ENCODE measurements at regions not wholly inside any gene's neighbourhood (a gene's known extent, or its start where the extent isn't known, plus 50 kb on each side); places are given as distances from the start of the nearest gene placed in this dataset.
A peak's percentile ranks its signal among the peaks of the same experiment; 100 is the strongest.

DNA sequence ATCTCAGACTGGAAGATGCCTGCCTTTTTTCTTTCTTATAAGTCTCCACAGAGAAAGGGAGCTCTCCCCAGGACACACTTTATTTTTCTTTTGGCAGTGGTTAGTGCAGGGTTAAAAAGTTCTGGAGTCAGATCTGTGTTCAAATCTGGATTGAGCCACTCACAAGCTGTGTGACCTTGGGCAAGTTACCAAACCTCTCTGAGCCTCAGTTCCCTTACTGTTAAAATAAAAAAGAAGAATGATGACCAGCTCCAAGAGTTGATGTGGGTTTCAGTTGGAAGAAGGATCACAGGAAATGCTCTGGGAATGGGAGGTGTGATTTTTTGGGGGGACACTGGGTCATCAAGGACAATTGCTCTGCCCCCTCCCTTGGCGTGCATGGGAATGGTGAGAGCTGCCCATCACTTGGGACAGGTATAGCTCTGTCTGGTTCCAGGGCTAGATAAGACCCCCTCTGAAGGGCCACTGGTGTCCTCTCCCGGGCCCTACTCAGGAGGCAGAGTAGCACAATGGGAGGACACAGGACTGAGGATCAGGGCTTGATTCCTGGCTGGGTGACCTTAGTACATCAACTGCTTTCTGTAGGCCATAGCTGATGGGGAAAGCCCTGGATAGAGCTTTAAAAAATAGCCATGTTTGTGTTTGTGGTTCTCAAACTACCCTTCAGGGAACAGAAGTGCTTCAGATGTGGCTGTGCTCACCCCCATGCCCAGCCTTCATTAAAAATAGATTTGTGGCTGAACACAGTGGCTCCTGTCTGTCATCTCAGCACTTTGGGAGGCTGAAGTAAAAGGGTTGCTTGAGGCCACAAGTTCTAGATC, 228.3 kb downstream of the MIAT start:
- Mint-ChIP-seq H3K4me3 (no peak overlapping the region), H3K9me3 (no peaks in the 10 kb centered on the region), H3K27me3 (ENCODE audit: insufficient read depth) (no peaks in the 10 kb centered on the region), H3K36me3 (ENCODE audit: low read depth) (no peaks in the 10 kb centered on the region), H3K27ac (no peak overlapping the region), H3K4me1 (ENCODE audit: low read depth) (no peaks in the 10 kb centered on the region)
- intact Hi-C loops (cut with micrococcal nuclease), result no loop called here
- no peak for DNase-seq (ENCODE audit: low spot score)

DNA sequence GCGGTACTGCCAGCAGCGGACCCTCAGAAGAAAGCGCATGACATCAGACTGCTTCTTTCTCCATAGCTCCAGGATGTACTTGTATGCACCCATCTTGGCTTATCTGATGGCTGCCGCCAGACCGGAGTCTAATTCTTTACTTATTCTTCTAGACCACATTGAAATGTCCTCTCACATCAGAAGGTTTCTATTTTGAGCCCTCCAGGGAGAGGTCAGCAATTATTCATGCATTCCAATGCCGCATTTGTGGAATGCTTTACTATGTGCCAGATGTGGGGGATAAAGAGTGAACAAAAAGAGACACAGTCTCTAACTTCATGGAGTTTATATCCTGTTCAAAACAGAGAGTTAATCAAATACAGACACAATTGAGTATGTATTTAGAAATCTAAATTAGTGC, 230.1 kb downstream of the MIAT start:
- intact Hi-C loops (cut with micrococcal nuclease), result no loop called here
- H3K4me1 Mint-ChIP-seq (ENCODE audit: low read depth), result no peaks in the 10 kb centered on the region
- no peak overlapping the region for H3K27ac Mint-ChIP-seq
- H3K36me3 Mint-ChIP-seq (ENCODE audit: low read depth), result no peaks in the 10 kb centered on the region
- H3K27me3 Mint-ChIP-seq (ENCODE audit: insufficient read depth), result no peaks in the 10 kb centered on the region
- H3K4me3 Mint-ChIP-seq, result no peak overlapping the region
- no peaks in the 10 kb centered on the region for H3K9me3 Mint-ChIP-seq
- DNase-seq (ENCODE audit: low spot score), result no peak

DNA sequence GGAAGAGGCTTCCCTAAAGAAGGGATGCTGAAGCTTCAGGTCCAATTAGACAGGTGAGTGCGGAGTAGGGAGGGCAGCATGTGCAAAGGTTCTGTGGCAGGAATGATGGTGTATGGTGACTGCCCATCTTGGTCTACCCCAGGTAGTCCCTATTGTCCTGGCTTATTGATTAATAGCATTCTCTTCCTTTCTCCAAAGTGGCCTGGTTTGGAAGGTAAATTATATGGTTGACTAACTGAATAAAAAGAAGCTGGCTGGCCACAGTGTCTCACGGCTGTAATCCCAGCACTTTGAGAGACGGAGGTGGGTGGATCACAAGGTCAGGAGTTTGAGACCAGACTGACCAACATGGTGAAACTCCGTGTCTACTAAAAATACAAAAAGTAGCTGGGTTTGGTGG, 230.5 kb downstream of the MIAT start:
- H3K4me3 Mint-ChIP-seq, result no peak overlapping the region
- intact Hi-C loops (cut with micrococcal nuclease), result no loop called here
- no peak for DNase-seq (ENCODE audit: low spot score)
- no peaks in the 10 kb centered on the region for H3K27me3 Mint-ChIP-seq (ENCODE audit: insufficient read depth)
- no peaks in the 10 kb centered on the region for H3K36me3 Mint-ChIP-seq (ENCODE audit: low read depth)
- no peaks in the 10 kb centered on the region for H3K4me1 Mint-ChIP-seq (ENCODE audit: low read depth)
- H3K27ac Mint-ChIP-seq, result no peak overlapping the region
- H3K9me3 Mint-ChIP-seq, result no peaks in the 10 kb centered on the region

DNA sequence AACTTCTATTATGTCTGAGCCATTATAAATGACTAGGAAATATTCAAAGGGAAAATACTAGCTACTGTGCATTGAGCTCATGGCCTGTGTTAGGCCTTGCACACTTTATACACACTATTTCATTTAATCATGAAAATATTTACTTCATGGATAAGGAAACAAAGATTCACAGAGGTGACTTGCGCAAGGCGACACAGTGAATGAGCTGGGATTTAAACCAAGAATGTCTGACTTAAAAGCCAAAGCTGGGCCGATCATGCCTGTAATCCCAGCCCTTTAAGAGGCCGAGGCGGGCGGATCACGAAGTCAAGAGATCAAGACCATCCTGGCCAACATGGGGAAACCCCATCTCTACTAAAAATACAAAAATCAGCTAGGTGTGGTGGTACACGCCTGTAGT, 231.5 kb downstream of the MIAT start:
- no peak for DNase-seq (ENCODE audit: low spot score)
- intact Hi-C loops (cut with micrococcal nuclease), result no loop called here
- Mint-ChIP-seq H3K4me3 (no peak overlapping the region), H3K27me3 (ENCODE audit: insufficient read depth) (no peaks in the 10 kb centered on the region), H3K9me3 (no peaks in the 10 kb centered on the region), H3K27ac (no peak overlapping the region), H3K36me3 (ENCODE audit: low read depth) (no peaks in the 10 kb centered on the region), H3K4me1 (ENCODE audit: low read depth) (no peaks in the 10 kb centered on the region)

DNA sequence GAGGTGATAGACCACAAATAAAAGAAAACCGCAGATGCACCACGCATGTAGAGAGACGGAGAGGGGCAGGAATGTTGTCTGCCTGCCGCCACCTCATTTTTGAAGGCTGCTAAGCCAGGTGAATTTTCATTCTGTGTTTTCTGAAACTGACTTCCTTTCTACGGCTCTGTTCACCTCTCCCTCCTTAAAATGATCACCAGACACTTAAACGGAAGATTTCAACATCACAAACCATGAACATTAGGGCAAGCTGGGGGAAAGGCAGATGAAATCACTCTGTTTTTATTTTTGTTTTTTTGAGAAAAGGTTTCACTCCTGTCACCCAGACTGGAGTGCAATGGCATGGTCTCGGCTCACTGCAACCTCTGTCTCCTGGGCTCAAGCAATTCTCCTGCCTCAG, 232.4 kb downstream of the MIAT start:
- intact Hi-C loops (cut with micrococcal nuclease), result no loop called here
- no peaks in the 10 kb centered on the region for H3K4me1 Mint-ChIP-seq (ENCODE audit: low read depth)
- DNase-seq (ENCODE audit: low spot score), result no peak

DNA sequence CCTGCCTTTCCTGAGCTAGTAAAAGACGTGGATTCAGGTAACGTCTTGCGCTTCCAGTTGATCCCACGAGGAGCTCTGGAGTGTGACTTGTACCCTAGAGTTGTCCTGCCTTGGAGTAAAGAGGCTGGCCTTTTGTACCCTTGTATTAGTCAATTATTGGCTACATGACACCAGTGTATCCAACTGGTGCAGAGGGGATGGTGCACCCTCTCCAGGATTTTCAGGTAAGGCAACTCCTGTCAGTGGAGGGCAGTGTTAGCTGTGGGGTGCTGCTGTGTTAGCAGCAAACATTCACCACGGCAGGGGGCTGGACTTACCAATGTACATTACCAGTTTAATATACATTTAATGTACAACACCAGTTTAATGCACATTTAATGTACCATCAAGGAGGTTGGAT, 233.5 kb downstream of the MIAT start:
- H3K27me3 Mint-ChIP-seq (ENCODE audit: insufficient read depth), result no peaks in the 10 kb centered on the region
- H3K4me3 Mint-ChIP-seq, result no peak overlapping the region
- H3K9me3 Mint-ChIP-seq, result no peaks in the 10 kb centered on the region
- intact Hi-C loops (cut with micrococcal nuclease), result no loop called here
- H3K36me3 Mint-ChIP-seq (ENCODE audit: low read depth), result no peaks in the 10 kb centered on the region
- no peak overlapping the region for H3K27ac Mint-ChIP-seq
- no peak for DNase-seq (ENCODE audit: low spot score)
- no peaks in the 10 kb centered on the region for H3K4me1 Mint-ChIP-seq (ENCODE audit: low read depth)

More for the DNA sequence above, 232.4 kb downstream of the MIAT start:
- Mint-ChIP-seq H3K27me3 (ENCODE audit: insufficient read depth) (no peaks in the 10 kb centered on the region), H3K36me3 (ENCODE audit: low read depth) (no peaks in the 10 kb centered on the region), H3K9me3 (no peaks in the 10 kb centered on the region), H3K27ac (no peak overlapping the region), H3K4me3 (no peak overlapping the region)

DNA sequence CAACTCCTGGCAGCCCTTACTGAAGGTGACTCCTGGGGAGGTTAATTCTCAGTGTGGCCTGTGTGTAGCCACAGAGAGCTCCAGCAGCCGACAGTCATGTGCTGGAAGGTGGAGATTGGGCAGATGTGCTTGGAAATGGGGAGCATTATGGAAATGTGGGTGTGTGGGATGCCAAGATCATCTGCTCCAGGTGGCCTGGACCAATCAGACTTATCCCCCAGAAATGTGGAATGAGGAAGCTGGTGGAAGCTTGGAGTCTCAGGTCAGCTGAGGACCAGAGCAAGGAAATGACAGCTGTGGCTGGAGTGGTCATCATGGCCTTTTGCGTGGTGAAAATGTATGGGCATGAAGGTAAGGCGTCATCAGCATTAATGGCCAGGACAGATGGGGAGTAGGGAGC, 234.0 kb downstream of the MIAT start:
- H3K36me3 Mint-ChIP-seq (ENCODE audit: low read depth), result no peaks in the 10 kb centered on the region
- H3K27ac Mint-ChIP-seq, result no peak overlapping the region
- H3K4me3 Mint-ChIP-seq, result no peak overlapping the region
- H3K4me1 Mint-ChIP-seq (ENCODE audit: low read depth), result no peaks in the 10 kb centered on the region
- no peak for DNase-seq (ENCODE audit: low spot score)
- H3K9me3 Mint-ChIP-seq, result no peaks in the 10 kb centered on the region
- intact Hi-C loops (cut with micrococcal nuclease), result no loop called here
- H3K27me3 Mint-ChIP-seq (ENCODE audit: insufficient read depth), result no peaks in the 10 kb centered on the region

DNA sequence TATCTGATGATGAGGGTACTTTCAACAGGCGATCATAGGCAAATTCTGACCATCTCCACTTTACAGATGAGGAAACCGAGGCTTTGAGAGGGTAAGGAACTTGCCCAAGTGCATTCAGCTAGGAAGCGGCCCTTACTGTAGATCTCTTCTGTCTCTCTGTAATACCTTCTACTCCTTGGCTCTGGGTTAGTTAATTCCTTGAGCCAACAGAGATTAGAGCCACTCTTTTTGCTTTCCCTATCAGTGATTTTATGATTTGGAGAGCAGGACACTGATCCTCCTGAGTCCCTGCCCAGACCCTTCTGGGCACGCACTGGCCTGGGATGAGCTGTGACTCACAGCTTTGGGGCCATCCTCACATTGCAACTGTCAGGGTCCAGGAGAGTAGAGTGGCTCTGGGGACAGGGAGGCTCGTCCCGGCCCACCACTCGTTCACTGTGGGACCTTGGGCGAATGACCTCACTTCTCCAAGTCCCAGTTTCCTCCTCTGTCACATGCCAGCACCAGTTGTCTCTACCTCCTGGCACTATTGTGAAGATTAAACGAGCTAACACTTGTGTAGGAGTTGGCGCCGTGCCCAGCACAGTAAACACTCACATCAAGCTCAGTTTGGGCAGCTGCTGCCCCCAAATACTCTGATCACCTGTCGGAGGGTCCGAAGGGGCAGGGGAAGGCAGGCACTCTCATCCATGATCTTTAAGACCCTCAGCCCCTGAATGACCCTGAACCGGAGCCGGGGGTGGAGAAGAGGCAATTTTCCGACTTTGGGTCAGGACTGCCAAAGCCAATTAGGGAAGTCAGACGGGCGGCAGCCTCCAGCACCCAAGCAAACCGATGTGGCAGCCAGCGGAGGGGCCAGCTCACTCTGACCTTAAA, 235.0 kb downstream of the MIAT start:
- H3K27me3 Mint-ChIP-seq (ENCODE audit: insufficient read depth), result no peaks in the 10 kb centered on the region
- no peaks in the 10 kb centered on the region for H3K9me3 Mint-ChIP-seq
- H3K4me1 Mint-ChIP-seq (ENCODE audit: low read depth), result no peaks in the 10 kb centered on the region
- H3K27ac Mint-ChIP-seq, result no peak overlapping the region
- no peak overlapping the region for H3K4me3 Mint-ChIP-seq
- intact Hi-C loops (cut with micrococcal nuclease), result no loop called here
- no peak for DNase-seq (ENCODE audit: low spot score)
- H3K36me3 Mint-ChIP-seq (ENCODE audit: low read depth), result no peaks in the 10 kb centered on the region

DNA sequence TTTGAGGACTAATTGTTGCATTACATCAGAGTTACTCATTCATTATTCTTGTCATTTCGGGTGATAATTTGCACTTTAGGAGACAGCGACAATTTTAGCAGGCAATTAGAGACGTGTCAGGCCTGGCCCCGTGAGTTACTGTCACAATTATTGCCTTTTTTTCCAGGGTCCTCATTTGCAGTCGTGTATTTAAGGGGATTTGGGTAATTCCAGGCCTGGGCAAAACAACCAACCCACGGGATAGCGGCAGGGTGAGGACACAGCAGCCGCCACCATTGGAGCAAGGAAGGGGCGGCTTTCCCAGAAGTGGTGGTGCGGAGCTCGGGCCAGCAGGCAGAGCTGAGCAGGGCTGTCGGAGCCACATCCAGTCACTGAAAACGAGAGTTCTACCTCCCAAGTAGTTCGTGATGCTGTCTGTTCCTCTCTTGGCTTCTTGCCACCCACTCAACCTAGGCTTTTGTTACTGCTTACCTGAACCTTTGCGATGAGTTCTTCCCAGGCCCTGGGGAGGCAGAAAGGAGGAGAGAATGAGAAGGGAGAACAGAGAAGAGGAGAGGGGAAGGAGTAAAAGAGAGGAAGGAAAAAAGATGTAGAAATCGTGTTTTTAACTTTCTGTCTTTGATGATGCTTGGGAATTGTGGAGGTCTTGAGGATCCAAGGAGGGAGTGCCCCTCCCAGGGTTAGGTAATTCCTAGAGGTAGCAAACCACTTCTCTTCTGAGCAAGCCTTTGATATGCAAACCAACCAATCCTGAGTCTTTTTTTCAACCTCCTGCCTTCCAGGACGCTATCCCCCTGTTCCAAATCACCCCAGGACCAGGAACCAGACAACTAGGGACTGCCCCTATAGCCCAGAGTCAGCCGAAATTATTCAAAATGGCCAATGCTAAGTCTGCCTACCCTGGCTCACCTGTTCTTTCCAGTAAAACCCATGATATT, 236.1 kb downstream of the MIAT start:
- intact Hi-C loops (cut with micrococcal nuclease), result no loop called here
- no peaks in the 10 kb centered on the region for H3K36me3 Mint-ChIP-seq (ENCODE audit: low read depth)
- no peak overlapping the region for H3K4me3 Mint-ChIP-seq
- H3K27ac Mint-ChIP-seq, result no peak overlapping the region
- H3K4me1 Mint-ChIP-seq (ENCODE audit: low read depth), result no peaks in the 10 kb centered on the region
- peaks cover 5% of the 10 kb centered on the region for H3K27me3 Mint-ChIP-seq (ENCODE audit: insufficient read depth)
- no peaks in the 10 kb centered on the region for H3K9me3 Mint-ChIP-seq
- no peak for DNase-seq (ENCODE audit: low spot score)

DNA sequence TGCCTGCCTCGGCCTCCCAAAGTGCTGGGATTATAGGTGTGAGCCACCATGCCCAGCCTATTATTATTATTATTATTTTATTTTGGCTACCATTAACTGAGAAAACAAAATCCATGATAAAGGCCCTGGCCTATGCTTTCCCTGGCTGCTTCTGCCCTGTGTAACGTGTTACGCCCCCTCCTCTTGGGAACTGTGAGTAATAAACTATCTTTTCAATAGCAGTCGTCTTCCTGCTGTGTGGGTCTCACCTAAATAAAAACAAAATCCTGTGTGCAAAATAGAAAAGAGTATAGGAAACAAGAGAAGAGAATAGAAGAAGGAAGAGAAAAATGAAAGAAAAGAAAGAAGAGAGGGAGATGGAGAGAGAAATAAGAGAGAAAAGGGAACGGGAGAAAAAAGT, 237.0 kb downstream of the MIAT start:
- no peaks in the 10 kb centered on the region for H3K9me3 Mint-ChIP-seq
- H3K27ac Mint-ChIP-seq, result no peak overlapping the region
- no peak overlapping the region for H3K4me3 Mint-ChIP-seq
- H3K27me3 Mint-ChIP-seq (ENCODE audit: insufficient read depth), result peaks cover 5% of the 10 kb centered on the region
- H3K36me3 Mint-ChIP-seq (ENCODE audit: low read depth), result no peaks in the 10 kb centered on the region
- no peaks in the 10 kb centered on the region for H3K4me1 Mint-ChIP-seq (ENCODE audit: low read depth)
- DNase-seq (ENCODE audit: low spot score), result no peak
- intact Hi-C loops (cut with micrococcal nuclease), result no loop called here

DNA sequence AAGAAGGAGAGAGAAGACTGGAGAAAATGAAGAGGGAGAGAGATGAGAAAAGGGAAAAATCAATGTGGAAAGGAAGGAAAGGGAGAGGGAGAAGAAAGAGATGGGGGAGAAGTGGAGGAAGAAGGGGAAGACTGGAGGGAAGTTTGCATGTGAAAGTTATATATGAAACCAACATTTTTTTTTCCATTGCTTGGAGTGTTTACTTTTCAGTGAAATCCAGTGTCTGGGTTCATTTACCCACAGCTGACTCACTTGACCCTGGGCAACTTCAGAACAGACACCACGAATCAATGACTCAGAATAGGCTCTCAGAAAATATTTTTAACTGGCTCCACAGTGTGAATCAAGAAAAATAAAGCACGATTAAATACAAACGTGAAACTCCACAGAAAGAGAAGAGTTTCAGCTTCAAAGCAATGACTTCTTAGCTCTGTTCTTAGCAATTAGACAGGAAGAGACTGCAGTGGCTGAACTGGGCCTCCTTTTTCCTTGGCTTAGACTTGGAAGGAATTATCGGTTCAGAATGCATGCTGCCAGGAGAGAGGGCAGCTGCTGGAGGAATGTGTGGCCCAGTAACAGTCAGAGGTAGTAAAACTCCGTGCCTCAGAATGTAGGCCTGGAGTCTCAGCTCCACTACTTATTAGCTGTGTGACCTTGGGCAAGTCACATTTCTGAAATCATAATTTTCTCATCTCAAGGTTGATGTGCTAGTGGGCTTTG, 237.5 kb downstream of the MIAT start:
- Mint-ChIP-seq H3K4me1 (ENCODE audit: low read depth) (no peaks in the 10 kb centered on the region), H3K4me3 (no peak overlapping the region)
- DNase-seq (ENCODE audit: low spot score), result no peak

DNA sequence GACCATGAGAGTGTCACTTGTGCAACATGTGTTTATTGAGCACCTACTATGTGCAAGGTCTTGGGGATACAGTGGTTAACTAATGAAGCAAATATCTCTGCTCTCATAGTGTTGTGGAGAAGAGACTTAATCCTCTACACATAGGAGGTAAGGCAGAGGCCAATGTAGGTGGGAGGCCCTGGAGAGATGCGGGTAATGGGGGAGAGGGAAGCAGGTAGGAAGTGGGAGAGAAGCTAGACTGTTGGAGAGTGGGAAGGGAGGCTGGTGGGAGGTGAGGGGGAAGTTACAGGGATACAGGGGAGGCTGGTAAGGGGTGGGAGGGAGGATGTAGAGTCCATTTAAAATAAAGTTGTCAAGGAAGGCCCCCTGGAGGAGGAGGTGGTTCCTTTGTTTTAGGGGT, 240.0 kb downstream of the MIAT start:
- H3K4me1 Mint-ChIP-seq (ENCODE audit: low read depth), result no peaks in the 10 kb centered on the region

More for the DNA sequence above, 237.5 kb downstream of the MIAT start:
- H3K36me3 Mint-ChIP-seq (ENCODE audit: low read depth), result no peaks in the 10 kb centered on the region
- intact Hi-C loops (cut with micrococcal nuclease), result no loop called here
- H3K9me3 Mint-ChIP-seq, result no peaks in the 10 kb centered on the region
- H3K27me3 Mint-ChIP-seq (ENCODE audit: insufficient read depth), result peaks cover 5% of the 10 kb centered on the region
- peak overlapping the region; percentile 26 for H3K27ac Mint-ChIP-seq

More for the DNA sequence above, 240.0 kb downstream of the MIAT start:
- Mint-ChIP-seq H3K36me3 (ENCODE audit: low read depth) (no peaks in the 10 kb centered on the region), H3K4me3 (no peak overlapping the region), H3K27me3 (ENCODE audit: insufficient read depth) (peaks cover 17% of the 10 kb centered on the region), H3K9me3 (no peaks in the 10 kb centered on the region), H3K27ac (peak overlapping the region; percentile 31)
- intact Hi-C loops (cut with micrococcal nuclease), result no loop called here
- DNase-seq (ENCODE audit: low spot score), result no peak
